H1 (cell line): ENCODE measurements at regions not wholly inside any gene's neighbourhood (a gene's known extent, or its start where the extent isn't known, plus 50 kb on each side); places are given as distances from the start of the nearest gene placed in this dataset.

Source experiments
- CTCF ChIA-PET: fragments of 300-600 bp; sonication (Branson Sonifier 250); formaldehyde crosslinking; loops from one replicate; lab custom pipeline; 2021; ENCODE audit not compliant: partially characterized antibody; lab: Charles Lee
- POLR2A ChIA-PET: fragments of 300-600 bp; sonication (Branson Sonifier 250); formaldehyde crosslinking; loops from one replicate; lab custom pipeline; 2021; ENCODE audit warnings: inconsistent platforms; ENCODE audit not compliant: partially characterized antibody; lab: Charles Lee
- DNase-seq, 2 experiments: peaks; one replicate each; pipeline versions ENCODE4 v3.0.0 to v3.0.0-alpha.2; 2010 to 2022; ENCODE audit warnings: low spot score in 2 of 2, low read depth in 1 of 2, mixed read lengths in 1 of 2
- FAIRE-seq: peaks from 2 replicates; lab custom pipeline; 2011; peaks lifted over from hg19 to GRCh38; lab: Jason Lieb, UNC
- H2AFZ ChIP-seq: 2 replicates; pipeline ENCODE4 v1.8.1; 2012; ENCODE audit warnings: low read length, inconsistent platforms
- H2AK5ac ChIP-seq: 2 replicates; pipeline ENCODE4 v1.6.1; 2013; ENCODE audit warnings: low read depth, low read length
- H2BK120ac ChIP-seq: replicated peaks from 2 replicates; pipeline ENCODE3; 2013; ENCODE audit warnings: low read depth, low read length, inconsistent platforms
- H2BK12ac ChIP-seq: 2 replicates; pipeline ENCODE4 v1.6.1; 2013; ENCODE audit warnings: low read depth, low read length
- H2BK15ac ChIP-seq: 2 replicates; pipeline ENCODE4 v1.6.1; 2013; ENCODE audit warnings: low read length
- H2BK20ac ChIP-seq: 2 replicates; pipeline ENCODE4 v1.6.1; 2013; ENCODE audit warnings: low read length
- H2BK5ac ChIP-seq: 2 replicates; pipeline ENCODE4 v1.6.1; 2013; ENCODE audit warnings: low read depth, low read length
- H3K14ac ChIP-seq: 2 replicates; pipeline ENCODE4 v1.6.1; 2013; ENCODE audit warnings: inconsistent platforms; ENCODE audit not compliant: insufficient read length
- H3K18ac ChIP-seq: 2 replicates; pipeline ENCODE4 v1.6.1; 2013; ENCODE audit warnings: low read length; ENCODE audit errors: extremely low read depth
- H3K23ac ChIP-seq: 2 replicates; pipeline ENCODE4 v1.6.1; 2013; ENCODE audit warnings: inconsistent platforms; ENCODE audit not compliant: insufficient read length
- H3K23me2 ChIP-seq: 2 replicates; pipeline ENCODE4 v1.6.1; 2013; ENCODE audit warnings: low read depth, low read length
- H3K27ac ChIP-seq: 2 replicates; pipeline ENCODE4 v1.6.1; 2011; ENCODE audit warnings: low read depth, low read length, inconsistent platforms
- H3K27me3 ChIP-seq, 4 experiments: replicated peaks in 1 of 4; 1 replicate in 1 of 4; 2 replicates in 3 of 4; pipeline versions ENCODE4 v1.6.1 to v1.8.1; 2011 to 2013; ENCODE audit warnings: low read length in 3 of 4, mild to moderate bottlenecking in 3 of 4, inconsistent platforms in 2 of 4, mixed read lengths in 2 of 4, moderate library complexity in 1 of 4; ENCODE audit not compliant: control insufficient read depth in 3 of 4, insufficient read depth in 3 of 4; ENCODE audit errors: extremely low read depth in 1 of 4
- H3K36me3 ChIP-seq, 4 experiments: 2 replicates each; pipeline versions ENCODE4 v1.6.1 to v1.8.1; 2011 to 2013; ENCODE audit warnings: mild to moderate bottlenecking in 4 of 4, low read length in 3 of 4, moderate library complexity in 2 of 4, control low read depth in 1 of 4, inconsistent platforms in 1 of 4; ENCODE audit not compliant: insufficient read depth in 4 of 4, control insufficient read depth in 2 of 4
- H3K4ac ChIP-seq: replicated peaks from 2 replicates; pipeline ENCODE3; 2013; ENCODE audit warnings: low read length, low read depth, mixed read lengths, inconsistent platforms; ENCODE audit not compliant: insufficient read length
- H3K4me1 ChIP-seq, 4 experiments: replicated peaks in 1 of 4; 1 replicate in 1 of 4; 2 replicates in 3 of 4; pipeline versions ENCODE4 v1.6.1 to v1.8.1; 2011 to 2013; ENCODE audit warnings: low read length in 3 of 4, inconsistent platforms in 2 of 4, mixed read lengths in 1 of 4; ENCODE audit not compliant: insufficient read depth in 4 of 4, control insufficient read depth in 3 of 4
- H3K4me2 ChIP-seq, 2 experiments: 2 replicates each; pipeline versions ENCODE4 v1.6.1 to v1.8.1; 2011 to 2013; ENCODE audit warnings: low read depth in 2 of 2, low read length in 2 of 2, control low read depth in 1 of 2, inconsistent platforms in 1 of 2, mild to moderate bottlenecking in 1 of 2; ENCODE audit not compliant: insufficient read depth in 1 of 2
- H3K4me3 ChIP-seq, 4 experiments: fragments of 200-600, 300-600 bp in 1 of 4; sonication (generic), shearing (Covaris generic), sonication (Bioruptor Twin) in 1 of 4; 2 replicates each; pipeline versions ENCODE4 v1.5.1 to v1.8.1; 2011 to 2016; ENCODE audit warnings: low read length in 4 of 4, low read depth in 3 of 4, control low read depth in 2 of 4, inconsistent platforms in 2 of 4, mild to moderate bottlenecking in 2 of 4, mixed read lengths in 1 of 4, moderate library complexity in 1 of 4; ENCODE audit not compliant: insufficient read depth in 2 of 4; ENCODE audit errors: extremely low read depth in 1 of 4
- H3K56ac ChIP-seq: replicated peaks from 2 replicates; pipeline ENCODE3; 2013; ENCODE audit warnings: low read depth, mild to moderate bottlenecking, mixed read lengths, low read length, inconsistent platforms; ENCODE audit not compliant: insufficient read length
- H3K79me1 ChIP-seq: 2 replicates; pipeline ENCODE4 v1.6.1; 2013; ENCODE audit warnings: low read depth, low read length, control low read depth
- H3K79me2 ChIP-seq, 2 experiments: 2 replicates each; pipeline versions ENCODE4 v1.6.1 to v1.8.1; 2012 to 2013; ENCODE audit warnings: low read length in 2 of 2, mild to moderate bottlenecking in 2 of 2, inconsistent platforms in 1 of 2; ENCODE audit not compliant: insufficient read depth in 2 of 2, control insufficient read depth in 1 of 2
- H3K9ac ChIP-seq, 4 experiments: replicated peaks in 1 of 4; 1 replicate in 1 of 4; 2 replicates in 3 of 4; pipeline versions ENCODE4 v1.6.1 to v1.8.1; 2011 to 2013; ENCODE audit warnings: low read depth in 3 of 4, low read length in 3 of 4, control low read depth in 2 of 4, mild to moderate bottlenecking in 2 of 4, moderate library complexity in 2 of 4, inconsistent platforms in 1 of 4; ENCODE audit errors: extremely low read depth in 1 of 4
- H3K9me3 ChIP-seq, 2 experiments: 2 replicates each; pipeline versions ENCODE4 v1.6.1 to v1.8.1; 2012 to 2013; ENCODE audit warnings: mild to moderate bottlenecking in 2 of 2, moderate library complexity in 2 of 2, control low read depth in 1 of 2, inconsistent platforms in 1 of 2, low read depth in 1 of 2, low read length in 1 of 2, mixed read lengths in 1 of 2; ENCODE audit not compliant: insufficient read depth in 2 of 2
- H4K20me1 ChIP-seq, 2 experiments: replicated peaks in 1 of 2; 2 replicates each; pipeline versions ENCODE3 to v1.8.1; 2011 to 2013; ENCODE audit warnings: inconsistent platforms in 2 of 2, low read length in 2 of 2, mild to moderate bottlenecking in 1 of 2; ENCODE audit not compliant: insufficient read depth in 2 of 2, control insufficient read depth in 1 of 2
- H4K5ac ChIP-seq: 2 replicates; pipeline ENCODE4 v1.6.1; 2013; ENCODE audit warnings: low read length, low read depth, mixed read lengths, inconsistent platforms; ENCODE audit not compliant: insufficient read length
- H4K8ac ChIP-seq: 2 replicates; pipeline ENCODE4 v1.8.0; 2013; ENCODE audit warnings: mild to moderate bottlenecking, moderate library complexity, low read length, inconsistent platforms; ENCODE audit not compliant: insufficient read depth; ENCODE audit errors: extremely low read depth
- H4K91ac ChIP-seq: replicated peaks from 2 replicates; pipeline ENCODE3; 2013; ENCODE audit warnings: low read length, mixed read lengths, inconsistent platforms; ENCODE audit not compliant: insufficient read length
- BCL11A ChIP-seq, 2 experiments: IDR thresholded peaks; one replicate each; pipeline ENCODE4 v1.6.1; 2011; ENCODE audit warnings: low read depth in 2 of 2, low read length in 2 of 2, mild to moderate bottlenecking in 2 of 2
- BRCA1 ChIP-seq: IDR thresholded peaks from 2 replicates; pipeline ENCODE4 v1.6.1; 2012; ENCODE audit warnings: low read depth, low read length, improper control_type of control experiment
- CBX8 ChIP-seq: fragments of 300-800, 300-1000 bp; sonication (generic); IDR thresholded peaks from 2 replicates; pipeline ENCODE4 v1.7.1; 2016; ENCODE audit warnings: low read depth, low read length, borderline replicate concordance
- CEBPB ChIP-seq: IDR thresholded peaks from 2 replicates; pipeline ENCODE4 v1.6.1; 2012; ENCODE audit warnings: low read depth, low read length
- EP300 ChIP-seq, 2 experiments: IDR thresholded peaks; 1 replicate in 1 of 2; 2 replicates in 1 of 2; pipeline ENCODE4 v1.6.1; 2011 to 2012; ENCODE audit warnings: low read depth in 2 of 2, low read length in 2 of 2, mild to moderate bottlenecking in 2 of 2, borderline replicate concordance in 1 of 2, inconsistent platforms in 1 of 2, moderate library complexity in 1 of 2
- GTF2F1 ChIP-seq: IDR thresholded peaks from 2 replicates; pipeline ENCODE4 v1.6.1; 2012; ENCODE audit warnings: low read depth, low read length, improper control_type of control experiment, borderline replicate concordance
- HDAC2 ChIP-seq, 2 experiments: fragments of 300-600 bp in 1 of 2; sonication (generic) in 1 of 2; IDR thresholded peaks; 2 replicates each; pipeline ENCODE4 v1.6.1; 2011 to 2012; ENCODE audit warnings: low read depth in 2 of 2, low read length in 2 of 2, mild to moderate bottlenecking in 2 of 2, moderate library complexity in 2 of 2, borderline replicate concordance in 1 of 2, inconsistent platforms in 1 of 2
- PHF8 ChIP-seq: fragments of 200-600 bp; sonication (generic); conservative IDR thresholded peaks from 2 replicates; pipeline ENCODE4 v1.7.1; 2012; ENCODE audit warnings: low read depth, mild to moderate bottlenecking, inconsistent platforms, low read length, moderate library complexity
- POLR2A ChIP-seq, 2 experiments: IDR thresholded peaks; 1 replicate in 1 of 2; 2 replicates in 1 of 2; pipeline ENCODE4 v1.6.1; 2011; ENCODE audit warnings: low read depth in 2 of 2, low read length in 2 of 2, mild to moderate bottlenecking in 2 of 2; ENCODE audit errors: control extremely low read depth in 1 of 2
- SIX5 ChIP-seq: IDR thresholded peaks from 2 replicates; pipeline ENCODE4 v1.6.1; 2011; ENCODE audit warnings: mild to moderate bottlenecking, low read depth, low read length
- SP2 ChIP-seq: IDR thresholded peaks from 2 replicates; pipeline ENCODE4 v1.6.1; 2012; ENCODE audit warnings: mild to moderate bottlenecking, low read length, inconsistent platforms

DNA sequence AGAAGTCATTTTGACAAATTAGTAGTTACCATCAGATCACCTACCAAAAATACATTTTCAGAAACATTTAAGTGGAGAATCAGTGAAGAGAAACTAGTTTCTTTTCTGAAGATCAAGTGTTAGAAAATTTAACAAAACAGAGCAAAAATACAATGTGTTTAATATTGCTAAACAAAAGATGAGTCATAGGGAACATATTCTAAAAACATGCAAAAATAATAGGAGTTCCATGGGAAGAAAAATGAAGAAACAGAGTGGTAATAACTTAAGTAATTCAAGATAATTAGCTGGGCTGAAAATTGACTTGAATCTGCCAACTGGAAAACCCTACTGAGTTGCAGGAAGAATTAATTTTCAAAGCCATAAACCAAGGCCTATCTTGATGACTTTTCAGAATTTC is 111.5 kb upstream of the KITLG start:
- no peak for FAIRE-seq

More for the DNA sequence above, 111.5 kb upstream of the KITLG start:
- no peak overlapping the region for H3K4me2 ChIP-seq
- H3K4me1 ChIP-seq = no peaks in the 10 kb centered on the region
- H2BK120ac ChIP-seq = no peak overlapping the region
- no peak overlapping the region for H2AFZ ChIP-seq
- no peak overlapping the region for H2BK12ac ChIP-seq
- no peaks in the 10 kb centered on the region for H3K27me3 ChIP-seq
- POLR2A ChIA-PET = no interaction called here
- H3K14ac ChIP-seq = no peak overlapping the region
- no peaks in the 10 kb centered on the region for H3K79me1 ChIP-seq
- no peak for DNase-seq
- H3K23ac ChIP-seq = no peak overlapping the region
- no peak overlapping the region for H2BK20ac ChIP-seq
- no peak overlapping the region for H4K91ac ChIP-seq
- no peak overlapping the region for H3K18ac ChIP-seq
- H3K9ac ChIP-seq = no peak overlapping the region
- no peaks in the 10 kb centered on the region for H3K79me2 ChIP-seq
- no peak for TF ChIP-seq EP300 (IDR thresholded peaks at IDR 0.05; ENCODE audit: borderline replicate concordance in 1 of 2, low read depth in 2 of 2, low read length in 2 of 2)
- no peak for TF ChIP-seq BCL11A (IDR thresholded peaks at IDR 0.05; ENCODE audit: low read depth in 2 of 2, low read length in 2 of 2)
- no peak for TF ChIP-seq HDAC2 (IDR thresholded peaks at IDR 0.05; ENCODE audit: borderline replicate concordance in 1 of 2, low read depth in 2 of 2, low read length in 2 of 2)
- TF ChIP-seq SP2 = no peak
- TF ChIP-seq SIX5 = no peak
- no peak for TF ChIP-seq GTF2F1
- no peak for TF ChIP-seq CBX8
- TF ChIP-seq BRCA1 = no peak
- TF ChIP-seq POLR2A (IDR thresholded peaks at IDR 0.05; ENCODE audit: control extremely low read depth in 1 of 2, low read depth in 2 of 2, low read length in 2 of 2) = no peak
- no peak for TF ChIP-seq CEBPB
- no peak for TF ChIP-seq PHF8
- no peak overlapping the region for H3K4me3 ChIP-seq
- H2BK15ac ChIP-seq = no peak overlapping the region
- H2BK5ac ChIP-seq = no peak overlapping the region
- CTCF ChIA-PET = no interaction called here
- H3K56ac ChIP-seq = no peak overlapping the region
- no peaks in the 10 kb centered on the region for H4K20me1 ChIP-seq
- no peak overlapping the region for H2AK5ac ChIP-seq
- H3K27ac ChIP-seq = no peak overlapping the region
- no peak overlapping the region for H3K4ac ChIP-seq
- no peaks in the 10 kb centered on the region for H3K23me2 ChIP-seq
- H3K36me3 ChIP-seq = peaks cover 0 to 3% (median 0%) of the 10 kb centered on the region in 4 experiments; a peak in 1 of 8 replicates
- peaks cover 9 to 11% of the 10 kb centered on the region in 2 experiments for H3K9me3 ChIP-seq
- no peak overlapping the region for H4K8ac ChIP-seq
- H4K5ac ChIP-seq = no peak overlapping the region
